Testis (tissue), 2 donors: ENCODE measurements at regions not wholly inside any gene's neighbourhood (a gene's known extent, or its start where the extent isn't known, plus 50 kb on each side); places are given as distances from the start of the nearest gene placed in this dataset.

Experiments
- DNase-seq: peaks from one replicate; pipeline ENCODE4 v3.0.0-alpha.2; 2019
- H3K27ac ChIP-seq, 2 donors: fragments of 200-600 bp; sonication (generic); one replicate each; pipeline ENCODE4 v1.5.1; 2019
- H3K27me3 ChIP-seq: fragments of 200-600 bp; sonication (generic); one replicate; pipeline ENCODE4 v1.5.1; 2019
- H3K36me3 ChIP-seq: fragments of 200-600 bp; sonication (generic); one replicate; pipeline ENCODE4 v1.5.1; 2017; ENCODE audit warnings: low read depth; ENCODE audit errors: missing control alignments
- H3K4me1 ChIP-seq: fragments of 200-600 bp; sonication (generic); one replicate; pipeline ENCODE4 v1.5.1; 2019
- H3K4me3 ChIP-seq, 2 donors: fragments of 200-600 bp; sonication (generic); one replicate each; pipeline ENCODE4 v1.5.1; 2017 to 2019
- H3K9me3 ChIP-seq: fragments of 200-600 bp; sonication (generic); one replicate; pipeline ENCODE4 v1.5.1; 2017
- CTCF ChIP-seq, 3 experiments: fragments of 450-650 bp in 2 of 3; fragments of 200-600 bp in 1 of 3; sonication (generic) in 1 of 3; IDR thresholded peaks; one replicate each; pipeline ENCODE4 v1.5.1; 2016 to 2019; ENCODE audit warnings: antibody characterized with exemption in 3 of 3, mild to moderate bottlenecking in 2 of 3, moderate library complexity in 1 of 3
- POLR2A ChIP-seq: fragments of 450-650 bp; IDR thresholded peaks from one replicate; pipeline ENCODE4 v1.6.1; 2017; ENCODE audit warnings: antibody characterized with exemption, mild to moderate bottlenecking, moderate library complexity
- WGBS, 2 donors: methylation state at CpG; one replicate each; pipeline ENCODE4 v1.1.5; 2018; 5-methylcytosine and 5-hydroxymethylcytosine counted together
- intact Hi-C: fragments of 100-400 bp; cut with DNase I; formaldehyde crosslinking; loops from one replicate; pipeline ENCODE4 v1.15.1; 2023; ENCODE audit warnings: low total_unique reads

DNA sequence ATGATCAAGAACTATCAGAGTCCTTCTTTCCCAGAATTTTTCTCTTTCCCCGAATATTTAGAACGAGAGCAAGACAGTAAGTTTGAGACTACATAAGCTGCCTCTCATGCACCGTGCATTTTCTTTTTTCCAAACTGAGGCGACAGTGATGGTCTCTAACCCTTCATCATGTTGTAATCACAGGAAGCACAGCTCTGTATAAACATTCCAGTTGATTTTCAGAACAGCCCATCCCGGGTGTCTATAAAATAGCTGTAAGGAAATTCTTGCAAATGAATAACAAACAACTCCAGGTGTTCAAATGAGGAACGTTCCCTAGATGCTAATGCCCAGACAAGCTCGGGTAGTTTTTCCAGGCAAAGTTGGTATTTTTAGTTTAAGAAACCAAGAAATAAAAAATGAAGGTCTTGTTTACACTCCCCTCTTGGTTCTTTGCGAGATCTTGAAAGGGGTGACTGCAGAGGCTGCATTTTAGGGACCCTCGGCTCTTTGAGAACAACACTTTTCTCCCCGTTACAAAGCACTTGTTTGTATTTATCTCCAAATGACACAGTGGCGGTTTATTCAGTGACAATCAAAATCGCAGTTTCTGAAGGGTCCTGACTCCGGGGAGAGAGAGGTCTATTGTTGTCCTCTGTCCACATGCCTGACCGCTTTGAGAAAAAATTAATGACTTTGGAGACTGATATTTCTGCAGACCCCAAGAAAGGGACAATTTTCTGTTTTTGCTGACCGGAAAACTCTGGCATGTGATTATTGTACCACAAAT is 101.1 kb upstream of the NCK2 start:
- TF ChIP-seq POLR2A = no peak
- TF ChIP-seq CTCF (IDR thresholded peaks at IDR 0.05) = no peak
- intact Hi-C loops = no loop called here
- no peak overlapping the region for H3K4me3 ChIP-seq
- WGBS, 2 donors = 67 to 79% methylated on average over 15 of the region's 15 CpGs
- H3K36me3 ChIP-seq = no peaks in the 10 kb centered on the region
- H3K27me3 ChIP-seq = no peaks in the 10 kb centered on the region
- H3K4me1 ChIP-seq = peaks cover 8% of the 10 kb centered on the region
- no peaks in the 10 kb centered on the region for H3K9me3 ChIP-seq
- no peak overlapping the region for H3K27ac ChIP-seq
- no peak for DNase-seq

GRCh38 chr2:105641389-105641811 is 103.3 kb upstream of the NCK2 start:
- Histone ChIP-seq H3K4me1 (peaks cover 8% of the 10 kb centered on the region), H3K36me3 (no peaks in the 10 kb centered on the region), H3K27me3 (no peaks in the 10 kb centered on the region), H3K4me3 (no peak overlapping the region), H3K27ac (no peak overlapping the region), H3K9me3 (no peaks in the 10 kb centered on the region)
- intact Hi-C loops = no loop called here
- 53 to 54% methylated on average over 12 of the region's 12 CpGs for WGBS, 2 donors
- peak; percentile 85 for DNase-seq
- no peak for TF ChIP-seq CTCF (IDR thresholded peaks at IDR 0.05)
- no peak for TF ChIP-seq POLR2A

DNA sequence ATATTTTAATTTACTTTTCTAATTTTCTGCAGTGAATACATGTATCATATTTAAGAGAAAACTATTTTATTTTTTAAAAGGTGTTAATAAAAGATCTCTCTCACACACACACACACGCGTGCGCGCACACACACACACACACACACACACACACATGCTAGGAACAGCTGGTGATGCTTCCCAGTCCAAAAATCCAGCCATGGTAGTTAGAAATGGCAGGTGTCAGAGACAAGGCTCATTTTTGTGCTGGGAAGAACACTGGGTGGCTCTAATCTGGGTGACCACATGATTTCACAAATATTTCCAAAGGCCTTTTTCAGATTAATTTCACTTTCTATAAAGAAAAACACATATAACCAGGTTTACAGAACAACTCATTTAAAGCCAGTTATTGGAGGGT is 104.5 kb upstream of the NCK2 start:
- Histone ChIP-seq H3K27me3 (no peaks in the 10 kb centered on the region), H3K36me3 (no peaks in the 10 kb centered on the region), H3K27ac (no peak overlapping the region), H3K4me1 (peaks cover 8% of the 10 kb centered on the region), H3K9me3 (no peaks in the 10 kb centered on the region), H3K4me3 (no peak overlapping the region)
- WGBS, 2 donors = 84 to 95% methylated on average over 4 of the region's 4 CpGs
- TF ChIP-seq POLR2A = no peak
- no peak for TF ChIP-seq CTCF (IDR thresholded peaks at IDR 0.05)
- no peak for DNase-seq
- intact Hi-C loops = no loop called here

DNA sequence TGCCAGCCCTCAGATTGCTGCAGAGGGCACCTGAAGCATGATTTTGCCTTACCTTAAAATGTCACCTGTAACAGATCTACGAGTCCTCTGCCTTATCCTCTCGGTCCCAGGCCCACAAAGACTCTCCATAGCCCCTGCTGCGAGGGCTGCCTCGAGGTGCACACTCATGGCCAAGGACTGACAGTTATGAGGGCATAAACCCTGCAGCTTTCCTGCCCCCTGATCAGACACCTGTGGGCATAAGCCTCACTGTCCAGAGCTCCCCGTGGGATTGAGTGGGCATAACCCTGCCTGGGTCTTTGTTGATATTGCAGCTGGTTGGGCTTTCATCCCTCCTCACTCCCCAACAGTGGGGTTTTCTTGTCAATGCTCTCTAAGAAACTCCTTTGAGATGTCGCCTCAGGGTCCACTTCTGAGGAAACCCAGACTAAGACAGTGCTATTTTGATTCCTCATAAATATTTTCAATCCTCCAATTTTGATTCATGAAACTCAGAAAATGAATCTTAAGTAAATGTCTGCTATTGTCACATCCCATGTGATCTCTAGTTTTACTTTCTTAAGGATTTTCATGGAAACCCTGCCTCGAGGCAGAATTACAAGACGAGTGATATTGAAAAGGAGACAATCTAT is 108.5 kb upstream of the NCK2 start:
- TF ChIP-seq POLR2A = no peak
- TF ChIP-seq CTCF (IDR thresholded peaks at IDR 0.05) = no peak

More for the DNA sequence above, 108.5 kb upstream of the NCK2 start:
- H3K36me3 ChIP-seq = no peaks in the 10 kb centered on the region
- no peak overlapping the region for H3K27ac ChIP-seq
- 82 to 86% methylated on average over 8 of the region's 8 CpGs for WGBS, 2 donors
- intact Hi-C loops = no loop called here
- no peaks in the 10 kb centered on the region for H3K9me3 ChIP-seq
- H3K4me1 ChIP-seq = no peaks in the 10 kb centered on the region
- H3K27me3 ChIP-seq = no peaks in the 10 kb centered on the region
- no peak for DNase-seq
- H3K4me3 ChIP-seq = no peak overlapping the region
